HL-60/S4 (cell line): ENCODE measurements at regions not wholly inside any gene's neighbourhood (a gene's known extent, or its start where the extent isn't known, plus 50 kb on each side); places are given as distances from the start of the nearest gene placed in this dataset.
"Not testable (repeated sequence)": the region's sequence is repeated elsewhere in the genome, so short reads cannot be mapped to it uniquely, and the experiment has no call there.

Experiments used
- in situ Hi-C: fragments of 300-500 bp; cut with MboI; formaldehyde crosslinking; loops from 2 replicates; pipeline ENCODE4 v1.14.3; 2022; ENCODE audit warnings: low sequenced_read_pairs

GRCh38 chr13:80751854-80752253, 410.9 kb upstream of the SPRY2 start:
- in situ Hi-C loops, result no loop called here

GRCh38 chr13:80744147-80744914, 403.4 kb upstream of the SPRY2 start:
- in situ Hi-C loops, result no loop called here

GRCh38 chr13:80742033-80742432, 401.1 kb upstream of the SPRY2 start:
- in situ Hi-C loops, result no loop called here

GRCh38 chr13:80740071-80740470, 399.1 kb upstream of the SPRY2 start:
- in situ Hi-C loops, result no loop called here

- in situ Hi-C loops, result no loop called here
Measured at GRCh38 chr13:80737513-80737912, 396.6 kb upstream of the SPRY2 start.

GRCh38 chr13:80727321-80727975, 386.5 kb upstream of the SPRY2 start:
- in situ Hi-C loops, result no loop called here

- in situ Hi-C loops, result no loop called here
Measured at GRCh38 chr13:80726868-80727267, 385.9 kb upstream of the SPRY2 start.

- in situ Hi-C loops, result no loop called here
Measured at GRCh38 chr13:80721689-80722088, 380.8 kb upstream of the SPRY2 start.

GRCh38 chr13:80718970-80719369, 378.0 kb upstream of the SPRY2 start:
- in situ Hi-C loops, result no loop called here

- in situ Hi-C loops, result no loop called here
Measured at GRCh38 chr13:80717776-80718175, 376.9 kb upstream of the SPRY2 start.

- in situ Hi-C loops, result no loop called here
Measured at GRCh38 chr13:80716610-80717081, 375.7 kb upstream of the SPRY2 start.

GRCh38 chr13:80712026-80712425, 371.1 kb upstream of the SPRY2 start:
- in situ Hi-C loops, result no loop called here

GRCh38 chr13:80708791-80709190, 367.9 kb upstream of the SPRY2 start:
- in situ Hi-C loops, result no loop called here

- in situ Hi-C loops, result no loop called here
Measured at GRCh38 chr13:80707000-80707983, 366.4 kb upstream of the SPRY2 start.

- in situ Hi-C loops, result no loop called here
Measured at GRCh38 chr13:80706164-80706471, 365.2 kb upstream of the SPRY2 start.

GRCh38 chr13:80705371-80706163, 364.6 kb upstream of the SPRY2 start:
- in situ Hi-C loops, result no loop called here

- in situ Hi-C loops, result no loop called here
Measured at GRCh38 chr13:80704369-80704768, 363.4 kb upstream of the SPRY2 start.

GRCh38 chr13:80695841-80696240, 354.9 kb upstream of the SPRY2 start:
- in situ Hi-C loops, result no loop called here

- in situ Hi-C loops, result not testable (repeated sequence)
Measured at GRCh38 chr13:80691814-80692213, 350.9 kb upstream of the SPRY2 start.

- in situ Hi-C loops, result no loop called here
Measured at GRCh38 chr13:80690208-80690607, 349.3 kb upstream of the SPRY2 start.

GRCh38 chr13:80688593-80688992, 347.7 kb upstream of the SPRY2 start:
- in situ Hi-C loops, result no loop called here
